K562 (cell line): ENCODE measurements at regions not wholly inside any gene's neighbourhood (a gene's known extent, or its start where the extent isn't known, plus 50 kb on each side); places are given as distances from the start of the nearest gene placed in this dataset.

ENCODE experiments used
- ATAC-seq: fragments of 200-7000 bp; cut with Tn5 transposase; 3 replicates; pipeline ENCODE4 v1.9.1; 2020; ENCODE audit warnings: moderate library complexity
- BruUV-seq: library from RNA; stranded (reverse); fragments of 400-500 nt; replicated peaks from 2 replicates; lab custom pipeline; 2021; lab: Mats Ljungman, UMichigan
- CTCF ChIA-PET: fragments of 300-600 bp; formaldehyde crosslinking; extraction: SDS; loops from one replicate; lab custom pipeline; 2021; ENCODE audit warnings: low intra/inter-chr PET ratio; lab: Yijun Ruan, JAX
- POLR2A ChIA-PET: fragments of 300-600, 350-650 bp; sonication (Branson Sonifier 250); formaldehyde crosslinking; extraction: SDS; loops from one replicate; lab custom pipeline; 2021; ENCODE audit warnings: antibody characterized with exemption, inconsistent platforms; lab: Yijun Ruan, JAX
- DNase-seq, 4 experiments: peaks; one replicate each; pipeline versions ENCODE4 v3.0.0 to v3.0.0-alpha.2; 2011 to 2018; ENCODE audit warnings: low spot score in 3 of 4, mixed read lengths in 3 of 4; ENCODE audit errors: extremely low read depth in 1 of 4
- FAIRE-seq: peaks from 2 replicates; lab custom pipeline; 2011; peaks lifted over from hg19 to GRCh38; lab: Jason Lieb, UNC
- H2AFZ ChIP-seq: 2 replicates; pipeline ENCODE4 v1.6.0; 2011; ENCODE audit warnings: low read depth, low read length, control low read depth, inconsistent platforms
- H3K27ac ChIP-seq: fragments of 200-600 bp; 3 replicates; pipeline ENCODE4 v1.8.0; 2011; ENCODE audit warnings: low read depth, mild to moderate bottlenecking, control low read depth, inconsistent platforms, low read length, moderate library complexity, mixed read lengths; ENCODE audit errors: extremely low read depth
- H3K27me3 ChIP-seq, 2 experiments: fragments of 300-600 bp in 1 of 2; 2 replicates in 1 of 2; 3 replicates in 1 of 2; pipeline versions ENCODE4 v1.6.0 to v1.8.0; 2011; ENCODE audit warnings: inconsistent platforms in 2 of 2, low read length in 2 of 2, mild to moderate bottlenecking in 1 of 2, mixed read lengths in 1 of 2, moderate library complexity in 1 of 2; ENCODE audit not compliant: control insufficient read depth in 2 of 2, insufficient read depth in 2 of 2
- H3K36me3 ChIP-seq: fragments of 300-600 bp; 3 replicates; pipeline ENCODE4 v1.8.0; 2011; ENCODE audit warnings: mild to moderate bottlenecking, low read length, inconsistent platforms; ENCODE audit not compliant: control insufficient read depth, insufficient read depth
- H3K4me1 ChIP-seq, 2 experiments: fragments of 200-600 bp in 1 of 2; replicated peaks in 1 of 2; 2 replicates in 1 of 2; 3 replicates in 1 of 2; pipeline versions ENCODE4 v1.5.1 to v1.8.0; 2011; ENCODE audit warnings: inconsistent platforms in 2 of 2, low read length in 2 of 2, mild to moderate bottlenecking in 1 of 2, mixed read lengths in 1 of 2, moderate library complexity in 1 of 2; ENCODE audit not compliant: control insufficient read depth in 2 of 2, insufficient read depth in 2 of 2
- H3K4me2 ChIP-seq: 2 replicates; pipeline ENCODE4 v1.6.1; 2011; ENCODE audit warnings: low read length, control low read depth, inconsistent platforms, mixed read lengths; ENCODE audit not compliant: insufficient read depth
- H3K4me3 ChIP-seq: fragments of 200-600 bp; sonication (generic), shearing (Covaris generic); 2 replicates; pipeline ENCODE4 v1.5.1; 2016; ENCODE audit warnings: control low read depth, inconsistent platforms
- H3K79me2 ChIP-seq: fragments of 200-600 bp; 3 replicates; pipeline ENCODE4 v1.8.0; 2011; ENCODE audit warnings: low read length, inconsistent platforms; ENCODE audit not compliant: control insufficient read depth, insufficient read depth
- H3K9ac ChIP-seq, 2 experiments: 2 replicates each; pipeline versions ENCODE4 v1.6.0 to v1.6.1; 2011; ENCODE audit warnings: low read depth in 2 of 2, low read length in 2 of 2, control low read depth in 1 of 2, inconsistent platforms in 1 of 2, mild to moderate bottlenecking in 1 of 2, mixed read lengths in 1 of 2; ENCODE audit not compliant: insufficient read depth in 1 of 2
- H3K9me1 ChIP-seq: one replicate; pipeline ENCODE4 v1.6.0; 2011; ENCODE audit warnings: inconsistent platforms, mild to moderate bottlenecking, low read length, moderate library complexity; ENCODE audit not compliant: control insufficient read depth, insufficient read depth
- H3K9me3 ChIP-seq: replicated peaks from 2 replicates; pipeline ENCODE4 v1.5.1; 2011; ENCODE audit warnings: low read depth, low read length, inconsistent platforms; ENCODE audit not compliant: control insufficient read depth, insufficient read depth
- H4K20me1 ChIP-seq: replicated peaks from 2 replicates; pipeline ENCODE4 v1.6.1; 2011; ENCODE audit warnings: low read length, inconsistent platforms, mixed read lengths; ENCODE audit not compliant: control insufficient read depth, insufficient read depth
- CAMTA2 ChIP-seq: fragments of 250-450 bp; sonication (Bioruptor Pico); conservative IDR thresholded peaks from 2 replicates; pipeline ENCODE4 v1.5.1; 2022
- ETV1 ChIP-seq: fragments of 450-650 bp; conservative IDR thresholded peaks from 2 replicates; pipeline ENCODE4 v1.6.1; 2016; ENCODE audit warnings: missing genetic modification characterization, control low read depth, low read depth, missing compliant biosample characterization
- LCOR ChIP-seq: sonication (generic); formaldehyde crosslinking; IDR thresholded peaks from 2 replicates; pipeline ENCODE4 v1.8.0; 2022; ENCODE audit warnings: mild to moderate bottlenecking, missing genetic modification reagents
- TAF1 ChIP-seq: IDR thresholded peaks from 2 replicates; pipeline ENCODE4 v1.6.1; 2011; ENCODE audit warnings: mild to moderate bottlenecking, low read length, moderate library complexity; ENCODE audit not compliant: insufficient read depth, control insufficient read depth, severe bottlenecking; ENCODE audit errors: extremely low read depth
- ZNF696 ChIP-seq: fragments of 250-450 bp; sonication (Bioruptor Pico); conservative IDR thresholded peaks from 2 replicates; pipeline ENCODE4 v1.4.0; 2020; ENCODE audit warnings: mild to moderate bottlenecking, moderate library complexity
- WGBS: fragments of 100-300 bp; shearing (Covaris generic); methylation state at CpG from one replicate; pipeline ENCODE4 v1.1.6; 2016; ENCODE audit warnings: low coverage, mixed read lengths; ENCODE audit not compliant: insufficient coverage; ENCODE audit errors: missing lambda C conversion rate; 5-methylcytosine and 5-hydroxymethylcytosine counted together
- in situ Hi-C: fragments of 300-500 bp; cut with MboI; formaldehyde crosslinking; loops from 4 replicates; pipeline ENCODE4 v1.15.0; 2018; ENCODE audit warnings: inconsistent platforms, mixed read lengths
- intact Hi-C: fragments of 100-400 bp; cut with micrococcal nuclease; formaldehyde crosslinking; loops from 2 replicates; pipeline ENCODE4 v1.14.2; 2022
- TF ChIP-seq, protein P1 (sequence below): fragments of 250-450 bp; sonication (Bioruptor Pico); IDR thresholded peaks from 2 replicates; pipeline ENCODE4 v1.8.0; 2021; ENCODE audit warnings: mild to moderate bottlenecking, moderate library complexity
- TF ChIP-seq, protein P2 (sequence below): fragments of 450-650 bp; IDR thresholded peaks from 2 replicates; pipeline ENCODE4 v1.7.0; 2016; ENCODE audit warnings: borderline replicate concordance
- TF ChIP-seq, protein P3 (sequence below): fragments of 450-650 bp; formaldehyde crosslinking; conservative IDR thresholded peaks from 2 replicates; pipeline ENCODE4 v1.4.0; 2022; ENCODE audit warnings: mild to moderate bottlenecking, missing genetic modification characterization
- TF ChIP-seq, protein P4 (sequence below): fragments of 250-450 bp; sonication (Bioruptor Pico); IDR thresholded peaks from 2 replicates; pipeline ENCODE4 v1.5.0; 2020; ENCODE audit warnings: mild to moderate bottlenecking, borderline replicate concordance
- TF ChIP-seq, protein P5 (sequence below): sonication (generic); formaldehyde crosslinking; IDR thresholded peaks from 2 replicates; pipeline ENCODE4 v1.8.0; 2022; ENCODE audit warnings: missing genetic modification reagents, mild to moderate bottlenecking, moderate library complexity, borderline replicate concordance
- TF ChIP-seq, protein P6 (sequence below), 2 experiments: fragments of 450-650 bp in 1 of 2; IDR thresholded peaks; 2 replicates each; pipeline ENCODE4 v1.6.1; 2011 to 2017; ENCODE audit warnings: low read depth in 2 of 2, antibody characterized with exemption in 1 of 2, borderline replicate concordance in 1 of 2, low read length in 1 of 2, mild to moderate bottlenecking in 1 of 2, mixed read lengths in 1 of 2; ENCODE audit not compliant: control insufficient read depth in 1 of 2

DNA sequence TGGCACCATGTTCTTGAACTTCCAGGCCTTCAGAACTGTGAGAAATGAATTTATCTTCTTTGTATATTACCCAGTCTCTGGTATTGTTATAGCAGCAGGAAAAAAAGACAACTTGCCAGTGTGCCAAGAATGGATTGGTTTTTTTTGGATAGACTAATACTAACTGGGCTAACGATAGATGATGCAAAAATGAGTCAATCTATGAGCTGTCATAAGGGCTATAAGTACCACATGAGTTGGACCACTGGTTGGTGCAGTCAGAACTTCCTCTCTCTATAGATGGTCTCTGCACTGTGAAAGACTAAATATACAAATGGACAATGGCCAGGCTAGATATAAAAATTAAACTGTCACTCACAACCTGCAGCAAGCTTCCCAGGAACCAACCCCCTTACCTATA is 87.6 kb upstream of the COL21A1 start:
- Histone ChIP-seq H3K9ac (no peak overlapping the region), H3K27me3 (no peaks in the 10 kb centered on the region), H2AFZ (no peak overlapping the region), H3K4me3 (no peak overlapping the region), H3K4me2 (no peak overlapping the region), H3K9me3 (no peaks in the 10 kb centered on the region), H4K20me1 (no peaks in the 10 kb centered on the region), H3K27ac (no peak overlapping the region), H3K9me1 (no peaks in the 10 kb centered on the region), H3K79me2 (no peaks in the 10 kb centered on the region), H3K4me1 (no peaks in the 10 kb centered on the region), H3K36me3 (no peaks in the 10 kb centered on the region)
- no peak for FAIRE-seq
- no TSS peak for BruUV-seq
- no peak for DNase-seq
- intact Hi-C loops (no loop called here), in situ Hi-C loops (no loop called here)
- WGBS: 0% methylated on average over 1 of the region's 1 CpG
- POLR2A ChIA-PET: no interaction called here
- TF ChIP-seq, protein P1, sequence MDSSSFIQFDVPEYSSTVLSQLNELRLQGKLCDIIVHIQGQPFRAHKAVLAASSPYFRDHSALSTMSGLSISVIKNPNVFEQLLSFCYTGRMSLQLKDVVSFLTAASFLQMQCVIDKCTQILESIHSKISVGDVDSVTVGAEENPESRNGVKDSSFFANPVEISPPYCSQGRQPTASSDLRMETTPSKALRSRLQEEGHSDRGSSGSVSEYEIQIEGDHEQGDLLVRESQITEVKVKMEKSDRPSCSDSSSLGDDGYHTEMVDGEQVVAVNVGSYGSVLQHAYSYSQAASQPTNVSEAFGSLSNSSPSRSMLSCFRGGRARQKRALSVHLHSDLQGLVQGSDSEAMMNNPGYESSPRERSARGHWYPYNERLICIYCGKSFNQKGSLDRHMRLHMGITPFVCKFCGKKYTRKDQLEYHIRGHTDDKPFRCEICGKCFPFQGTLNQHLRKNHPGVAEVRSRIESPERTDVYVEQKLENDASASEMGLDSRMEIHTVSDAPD: no peak
- TF ChIP-seq, protein P2, sequence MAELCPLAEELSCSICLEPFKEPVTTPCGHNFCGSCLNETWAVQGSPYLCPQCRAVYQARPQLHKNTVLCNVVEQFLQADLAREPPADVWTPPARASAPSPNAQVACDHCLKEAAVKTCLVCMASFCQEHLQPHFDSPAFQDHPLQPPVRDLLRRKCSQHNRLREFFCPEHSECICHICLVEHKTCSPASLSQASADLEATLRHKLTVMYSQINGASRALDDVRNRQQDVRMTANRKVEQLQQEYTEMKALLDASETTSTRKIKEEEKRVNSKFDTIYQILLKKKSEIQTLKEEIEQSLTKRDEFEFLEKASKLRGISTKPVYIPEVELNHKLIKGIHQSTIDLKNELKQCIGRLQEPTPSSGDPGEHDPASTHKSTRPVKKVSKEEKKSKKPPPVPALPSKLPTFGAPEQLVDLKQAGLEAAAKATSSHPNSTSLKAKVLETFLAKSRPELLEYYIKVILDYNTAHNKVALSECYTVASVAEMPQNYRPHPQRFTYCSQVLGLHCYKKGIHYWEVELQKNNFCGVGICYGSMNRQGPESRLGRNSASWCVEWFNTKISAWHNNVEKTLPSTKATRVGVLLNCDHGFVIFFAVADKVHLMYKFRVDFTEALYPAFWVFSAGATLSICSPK: no peak
- TF ChIP-seq, protein P3, sequence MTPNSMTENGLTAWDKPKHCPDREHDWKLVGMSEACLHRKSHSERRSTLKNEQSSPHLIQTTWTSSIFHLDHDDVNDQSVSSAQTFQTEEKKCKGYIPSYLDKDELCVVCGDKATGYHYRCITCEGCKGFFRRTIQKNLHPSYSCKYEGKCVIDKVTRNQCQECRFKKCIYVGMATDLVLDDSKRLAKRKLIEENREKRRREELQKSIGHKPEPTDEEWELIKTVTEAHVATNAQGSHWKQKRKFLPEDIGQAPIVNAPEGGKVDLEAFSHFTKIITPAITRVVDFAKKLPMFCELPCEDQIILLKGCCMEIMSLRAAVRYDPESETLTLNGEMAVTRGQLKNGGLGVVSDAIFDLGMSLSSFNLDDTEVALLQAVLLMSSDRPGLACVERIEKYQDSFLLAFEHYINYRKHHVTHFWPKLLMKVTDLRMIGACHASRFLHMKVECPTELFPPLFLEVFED: no peak
- TF ChIP-seq LCOR (CRISPR knock-in tag) (no peak), ZNF696 (CRISPR knock-in tag) (no peak), CAMTA2 (CRISPR knock-in tag) (no peak), ETV1 (no peak), TAF1 (no peak)
- TF ChIP-seq, protein P4, sequence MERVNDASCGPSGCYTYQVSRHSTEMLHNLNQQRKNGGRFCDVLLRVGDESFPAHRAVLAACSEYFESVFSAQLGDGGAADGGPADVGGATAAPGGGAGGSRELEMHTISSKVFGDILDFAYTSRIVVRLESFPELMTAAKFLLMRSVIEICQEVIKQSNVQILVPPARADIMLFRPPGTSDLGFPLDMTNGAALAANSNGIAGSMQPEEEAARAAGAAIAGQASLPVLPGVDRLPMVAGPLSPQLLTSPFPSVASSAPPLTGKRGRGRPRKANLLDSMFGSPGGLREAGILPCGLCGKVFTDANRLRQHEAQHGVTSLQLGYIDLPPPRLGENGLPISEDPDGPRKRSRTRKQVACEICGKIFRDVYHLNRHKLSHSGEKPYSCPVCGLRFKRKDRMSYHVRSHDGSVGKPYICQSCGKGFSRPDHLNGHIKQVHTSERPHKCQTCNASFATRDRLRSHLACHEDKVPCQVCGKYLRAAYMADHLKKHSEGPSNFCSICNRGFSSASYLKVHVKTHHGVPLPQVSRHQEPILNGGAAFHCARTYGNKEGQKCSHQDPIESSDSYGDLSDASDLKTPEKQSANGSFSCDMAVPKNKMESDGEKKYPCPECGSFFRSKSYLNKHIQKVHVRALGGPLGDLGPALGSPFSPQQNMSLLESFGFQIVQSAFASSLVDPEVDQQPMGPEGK (CRISPR knock-in tag): no peak
- TF ChIP-seq, protein P5, sequence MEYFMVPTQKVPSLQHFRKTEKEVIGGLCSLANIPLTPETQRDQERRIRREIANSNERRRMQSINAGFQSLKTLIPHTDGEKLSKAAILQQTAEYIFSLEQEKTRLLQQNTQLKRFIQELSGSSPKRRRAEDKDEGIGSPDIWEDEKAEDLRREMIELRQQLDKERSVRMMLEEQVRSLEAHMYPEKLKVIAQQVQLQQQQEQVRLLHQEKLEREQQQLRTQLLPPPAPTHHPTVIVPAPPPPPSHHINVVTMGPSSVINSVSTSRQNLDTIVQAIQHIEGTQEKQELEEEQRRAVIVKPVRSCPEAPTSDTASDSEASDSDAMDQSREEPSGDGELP: no peak
- TF ChIP-seq, protein P6, sequence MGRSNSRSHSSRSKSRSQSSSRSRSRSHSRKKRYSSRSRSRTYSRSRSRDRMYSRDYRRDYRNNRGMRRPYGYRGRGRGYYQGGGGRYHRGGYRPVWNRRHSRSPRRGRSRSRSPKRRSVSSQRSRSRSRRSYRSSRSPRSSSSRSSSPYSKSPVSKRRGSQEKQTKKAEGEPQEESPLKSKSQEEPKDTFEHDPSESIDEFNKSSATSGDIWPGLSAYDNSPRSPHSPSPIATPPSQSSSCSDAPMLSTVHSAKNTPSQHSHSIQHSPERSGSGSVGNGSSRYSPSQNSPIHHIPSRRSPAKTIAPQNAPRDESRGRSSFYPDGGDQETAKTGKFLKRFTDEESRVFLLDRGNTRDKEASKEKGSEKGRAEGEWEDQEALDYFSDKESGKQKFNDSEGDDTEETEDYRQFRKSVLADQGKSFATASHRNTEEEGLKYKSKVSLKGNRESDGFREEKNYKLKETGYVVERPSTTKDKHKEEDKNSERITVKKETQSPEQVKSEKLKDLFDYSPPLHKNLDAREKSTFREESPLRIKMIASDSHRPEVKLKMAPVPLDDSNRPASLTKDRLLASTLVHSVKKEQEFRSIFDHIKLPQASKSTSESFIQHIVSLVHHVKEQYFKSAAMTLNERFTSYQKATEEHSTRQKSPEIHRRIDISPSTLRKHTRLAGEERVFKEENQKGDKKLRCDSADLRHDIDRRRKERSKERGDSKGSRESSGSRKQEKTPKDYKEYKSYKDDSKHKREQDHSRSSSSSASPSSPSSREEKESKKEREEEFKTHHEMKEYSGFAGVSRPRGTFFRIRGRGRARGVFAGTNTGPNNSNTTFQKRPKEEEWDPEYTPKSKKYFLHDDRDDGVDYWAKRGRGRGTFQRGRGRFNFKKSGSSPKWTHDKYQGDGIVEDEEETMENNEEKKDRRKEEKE (IDR thresholded peaks at IDR 0.05; ENCODE audit: borderline replicate concordance in 1 of 2, control insufficient read depth in 1 of 2, low read depth in 2 of 2, low read length in 1 of 2): no peak
- ATAC-seq: no peak
- CTCF ChIA-PET: no interaction called here
